CD14-positive monocyte (primary cell): ENCODE measurements at regions not wholly inside any gene's neighbourhood (a gene's known extent, or its start where the extent isn't known, plus 50 kb on each side); places are given as distances from the start of the nearest gene placed in this dataset.
"Not testable (repeated sequence)": the region's sequence is repeated elsewhere in the genome, so short reads cannot be mapped to it uniquely, and the experiment has no call there.

Source experiments
- DNase-seq, 3 donors: peaks; one replicate each; pipeline ENCODE4 v3.0.0-alpha.2; 2011 to 2022
- H2AFZ ChIP-seq: 2 replicates; pipeline ENCODE4 v1.6.0; 2012; ENCODE audit warnings: mild to moderate bottlenecking, low read depth, low read length, inconsistent platforms; ENCODE audit not compliant: insufficient read depth, poor library complexity, severe bottlenecking
- H3K27ac ChIP-seq, 2 donors: 1 replicate in 1 of 2; 2 replicates in 1 of 2; pipeline ENCODE4 v1.5.1; 2012 to 2013; ENCODE audit warnings: low read length in 2 of 2, control low read depth in 1 of 2, inconsistent platforms in 1 of 2, low read depth in 1 of 2, mild to moderate bottlenecking in 1 of 2
- H3K27me3 ChIP-seq, 2 donors: one replicate each; pipeline versions ENCODE4 v1.6.0 to v1.6.1; 2011 to 2013; ENCODE audit warnings: low read length in 2 of 2; ENCODE audit not compliant: control insufficient read depth in 2 of 2, insufficient read depth in 2 of 2
- H3K36me3 ChIP-seq, 2 donors: replicated peaks in 1 of 2; 1 replicate in 1 of 2; 2 replicates in 1 of 2; pipeline versions ENCODE4 v1.5.1 to v1.6.1; 2012 to 2013; ENCODE audit warnings: low read length in 2 of 2, control low read depth in 1 of 2, inconsistent platforms in 1 of 2, mild to moderate bottlenecking in 1 of 2; ENCODE audit not compliant: insufficient read depth in 2 of 2, control insufficient read depth in 1 of 2
- H3K4me1 ChIP-seq, 2 donors: 1 replicate in 1 of 2; 2 replicates in 1 of 2; pipeline versions ENCODE4 v1.5.1 to v1.6.1; 2012 to 2013; ENCODE audit warnings: low read length in 2 of 2, control low read depth in 1 of 2, inconsistent platforms in 1 of 2, mild to moderate bottlenecking in 1 of 2, moderate library complexity in 1 of 2; ENCODE audit not compliant: insufficient read depth in 2 of 2, control insufficient read depth in 1 of 2
- H3K4me2 ChIP-seq: replicated peaks from 2 replicates; pipeline ENCODE3; 2012; ENCODE audit warnings: low read length, moderate library complexity, mild to moderate bottlenecking; ENCODE audit not compliant: poor library complexity, severe bottlenecking; ENCODE audit errors: extremely low read depth
- H3K4me3 ChIP-seq, 3 experiments: fragments of 200-600 bp in 1 of 3; sonication (generic) in 1 of 3; replicated peaks in 1 of 3; 1 replicate in 2 of 3; 2 replicates in 1 of 3; pipeline ENCODE4 v1.5.1; 2011 to 2013; ENCODE audit warnings: low read length in 3 of 3, mild to moderate bottlenecking in 3 of 3, control low read depth in 2 of 3, low read depth in 2 of 3, inconsistent platforms in 1 of 3, moderate library complexity in 1 of 3
- H3K79me2 ChIP-seq: 2 replicates; pipeline ENCODE4 v1.6.0; 2012; ENCODE audit warnings: mild to moderate bottlenecking, control low read depth, inconsistent platforms, low read length, moderate library complexity; ENCODE audit not compliant: insufficient read depth
- H3K9ac ChIP-seq: 2 replicates; pipeline ENCODE4 v1.6.0; 2017; ENCODE audit warnings: low read length, mild to moderate bottlenecking; ENCODE audit not compliant: insufficient read depth, poor library complexity, severe bottlenecking
- H3K9me3 ChIP-seq, 2 donors: replicated peaks in 1 of 2; 1 replicate in 1 of 2; 2 replicates in 1 of 2; pipeline versions ENCODE4 v1.5.1 to v1.6.1; 2012 to 2013; ENCODE audit warnings: low read length in 2 of 2, control low read depth in 1 of 2; ENCODE audit not compliant: control insufficient read depth in 1 of 2, insufficient read depth in 1 of 2
- H4K20me1 ChIP-seq: 2 replicates; pipeline ENCODE4 v1.6.0; 2012; ENCODE audit warnings: mild to moderate bottlenecking, low read length, control low read depth, moderate library complexity; ENCODE audit not compliant: insufficient read depth
- H3K27ac Mint-ChIP-seq, 7 donors: one replicate each; pipeline ENCODE4 v1.8.0; 2020; ENCODE audit warnings: mild to moderate bottlenecking in 7 of 7, mixed read lengths in 7 of 7, moderate library complexity in 6 of 7, inconsistent platforms in 2 of 7
- H3K27me3 Mint-ChIP-seq, 3 donors: one replicate each; pipeline ENCODE4 v1.8.0; 2021 to 2022; ENCODE audit warnings: low read depth in 3 of 3, mild to moderate bottlenecking in 3 of 3, mixed read lengths in 3 of 3, moderate library complexity in 3 of 3, inconsistent platforms in 1 of 3
- H3K36me3 Mint-ChIP-seq, 2 donors: one replicate each; pipeline ENCODE4 v1.8.0; 2020; ENCODE audit warnings: mixed read lengths in 2 of 2, inconsistent platforms in 1 of 2, mild to moderate bottlenecking in 1 of 2
- H3K4me1 Mint-ChIP-seq: one replicate; pipeline ENCODE4 v1.8.0; 2020; ENCODE audit warnings: mild to moderate bottlenecking, mixed read lengths
- H3K4me3 Mint-ChIP-seq, 2 donors: one replicate each; pipeline ENCODE4 v1.8.0; 2020; ENCODE audit warnings: mild to moderate bottlenecking in 2 of 2, mixed read lengths in 2 of 2, moderate library complexity in 1 of 2
- H3K9me3 Mint-ChIP-seq, 7 donors: one replicate each; pipeline ENCODE4 v1.8.0; 2020 to 2022; ENCODE audit warnings: mixed read lengths in 7 of 7, mild to moderate bottlenecking in 6 of 7, moderate library complexity in 6 of 7, inconsistent platforms in 2 of 7
- CTCF ChIP-seq: fragments of 200-600 bp; IDR thresholded peaks from one replicate; pipeline ENCODE4 v1.8.0; 2022; ENCODE audit warnings: antibody characterized with exemption, mild to moderate bottlenecking
- WGBS: methylation state at CpG from one replicate; pipeline ENCODE4 v1.1.5; 2013; ENCODE audit warnings: missing lambda C conversion rate; ENCODE audit not compliant: insufficient coverage; 5-methylcytosine and 5-hydroxymethylcytosine counted together
- intact Hi-C, 2 donors: fragments of 100-400 bp; cut with micrococcal nuclease; formaldehyde crosslinking; loops; one replicate each; pipeline versions ENCODE4 v1.15.0 to v1.15.1; 2023

DNA sequence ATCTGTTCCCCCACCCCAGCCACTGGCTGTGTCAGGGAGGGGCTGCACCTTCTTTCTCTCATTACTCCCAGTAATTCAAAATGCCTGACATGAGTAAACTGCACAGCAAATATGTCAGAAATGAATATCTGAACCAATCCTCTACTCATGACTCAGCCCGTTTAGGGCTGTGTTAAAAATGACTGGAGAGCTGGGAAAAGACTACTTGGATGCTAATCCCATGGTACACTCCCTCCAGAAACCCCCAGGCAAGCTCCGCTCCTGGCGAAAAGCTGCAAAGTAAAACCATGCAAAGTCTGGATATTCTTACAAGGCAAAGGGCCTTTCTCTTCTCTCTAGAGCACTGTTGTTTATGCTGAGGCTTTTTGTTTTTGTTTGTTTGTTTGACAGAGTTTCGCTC is 448.1 kb upstream of the DYNLRB2 start:
- no peak overlapping the region for H3K4me3 Mint-ChIP-seq
- WGBS = no CpG with 5 or more reads among the region's 4 CpGs

DNA sequence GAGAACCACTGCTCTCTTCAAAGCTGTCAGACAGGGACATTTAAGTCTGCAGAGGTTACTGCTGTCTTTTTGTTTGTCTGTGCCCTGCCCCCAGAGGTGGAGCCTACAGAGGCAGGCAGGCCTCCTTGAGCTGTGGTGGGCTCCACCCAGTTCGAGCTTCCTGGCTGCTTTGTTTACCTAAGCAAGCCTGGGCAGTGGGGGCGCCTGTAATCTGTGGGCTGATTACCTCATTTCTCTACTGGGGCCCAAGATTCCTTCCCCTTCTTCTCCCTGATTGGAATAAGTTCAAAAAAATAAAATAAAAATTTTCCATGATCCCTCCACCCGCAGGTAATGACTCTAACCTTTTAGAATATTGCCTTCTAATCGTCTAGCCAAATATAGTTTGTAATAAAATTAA is 449.3 kb upstream of the DYNLRB2 start:
- H3K4me3 Mint-ChIP-seq, H2AFZ ChIP-seq, H3K9ac ChIP-seq, H3K27me3 Mint-ChIP-seq, H3K4me1 ChIP-seq, H3K36me3 ChIP-seq, H3K9me3 Mint-ChIP-seq, H3K79me2 ChIP-seq, H3K27ac Mint-ChIP-seq, H3K4me3 ChIP-seq, H3K4me2 ChIP-seq, H3K27ac ChIP-seq, H3K36me3 Mint-ChIP-seq, H4K20me1 ChIP-seq, intact Hi-C loops, H3K27me3 ChIP-seq, DNase-seq, H3K4me1 Mint-ChIP-seq, H3K9me3 ChIP-seq: not testable (repeated sequence)
- no CpG with 5 or more reads among the region's 4 CpGs for WGBS

More for the DNA sequence above, 448.1 kb upstream of the DYNLRB2 start:
- Histone ChIP-seq H3K36me3 (no peaks in the 10 kb centered on the region), H4K20me1 (no peaks in the 10 kb centered on the region), H3K27ac (no peak overlapping the region), H2AFZ (no peak overlapping the region), H3K79me2 (no peaks in the 10 kb centered on the region), H3K4me3 (no peak overlapping the region), H3K4me2 (no peak overlapping the region), H3K9ac (no peak overlapping the region), H3K27me3 (no peaks in the 10 kb centered on the region), H3K9me3 (no peaks in the 10 kb centered on the region), H3K4me1 (no peaks in the 10 kb centered on the region)
- peaks cover 0 to 4% (median 2%) of the 10 kb centered on the region in 7 donors for H3K9me3 Mint-ChIP-seq
- H3K4me1 Mint-ChIP-seq = no peaks in the 10 kb centered on the region
- intact Hi-C loops = no loop called here
- H3K36me3 Mint-ChIP-seq = no peaks in the 10 kb centered on the region
- no peak for TF ChIP-seq CTCF
- H3K27me3 Mint-ChIP-seq = peaks cover 0 to 3% (median 1%) of the 10 kb centered on the region in 3 donors
- DNase-seq = no peak
- H3K27ac Mint-ChIP-seq = no peak overlapping the region
